ENCODE measurements at regions not wholly inside any gene's neighbourhood (a gene's known extent, or its start where the extent isn't known, plus 50 kb on each side); places are given as distances from the start of the nearest gene placed in this dataset.

DNA sequence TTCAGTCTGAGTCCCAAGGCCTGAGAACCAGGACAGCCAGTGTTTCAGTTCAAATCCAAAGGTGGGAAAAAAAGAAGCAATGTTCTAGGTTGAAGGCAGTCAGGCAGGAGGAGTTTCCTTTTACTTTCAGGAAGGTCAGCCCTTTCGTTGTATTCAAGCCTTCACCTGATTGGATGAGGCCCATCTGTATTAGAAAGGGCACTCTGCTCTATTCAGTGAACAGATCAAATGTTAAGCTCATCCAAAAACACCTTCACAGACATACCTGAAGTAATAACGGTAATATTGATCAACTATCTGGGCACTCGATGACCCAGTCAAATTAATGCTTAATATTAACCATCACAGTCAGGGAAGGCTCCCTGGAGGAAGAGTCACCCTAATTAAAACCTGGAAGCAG lies 60.9 kb downstream of the IRX5 start:
- TF ChIP-seq, protein P1, sequence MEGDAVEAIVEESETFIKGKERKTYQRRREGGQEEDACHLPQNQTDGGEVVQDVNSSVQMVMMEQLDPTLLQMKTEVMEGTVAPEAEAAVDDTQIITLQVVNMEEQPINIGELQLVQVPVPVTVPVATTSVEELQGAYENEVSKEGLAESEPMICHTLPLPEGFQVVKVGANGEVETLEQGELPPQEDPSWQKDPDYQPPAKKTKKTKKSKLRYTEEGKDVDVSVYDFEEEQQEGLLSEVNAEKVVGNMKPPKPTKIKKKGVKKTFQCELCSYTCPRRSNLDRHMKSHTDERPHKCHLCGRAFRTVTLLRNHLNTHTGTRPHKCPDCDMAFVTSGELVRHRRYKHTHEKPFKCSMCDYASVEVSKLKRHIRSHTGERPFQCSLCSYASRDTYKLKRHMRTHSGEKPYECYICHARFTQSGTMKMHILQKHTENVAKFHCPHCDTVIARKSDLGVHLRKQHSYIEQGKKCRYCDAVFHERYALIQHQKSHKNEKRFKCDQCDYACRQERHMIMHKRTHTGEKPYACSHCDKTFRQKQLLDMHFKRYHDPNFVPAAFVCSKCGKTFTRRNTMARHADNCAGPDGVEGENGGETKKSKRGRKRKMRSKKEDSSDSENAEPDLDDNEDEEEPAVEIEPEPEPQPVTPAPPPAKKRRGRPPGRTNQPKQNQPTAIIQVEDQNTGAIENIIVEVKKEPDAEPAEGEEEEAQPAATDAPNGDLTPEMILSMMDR (IDR thresholded peaks at IDR 0.05) = no peak
- no peak for TF ChIP-seq POLR2A (IDR thresholded peaks at IDR 0.05)

Measured in Peyer's patch (tissue), 4 donors.